Esophagus squamous epithelium (tissue), 5 donors: ENCODE measurements at regions not wholly inside any gene's neighbourhood (a gene's known extent, or its start where the extent isn't known, plus 50 kb on each side); places are given as distances from the start of the nearest gene placed in this dataset.
A peak's percentile ranks its signal among the peaks of the same experiment; 100 is the strongest.

ENCODE experiments used
- DNase-seq: peaks from one replicate; lab custom pipeline; 2025; lab: John Stamatoyannopoulos, UW
- H3K27ac ChIP-seq, 4 donors: fragments of 200-600 bp; sonication (generic); one replicate each; pipeline ENCODE4 v1.5.1; 2016 to 2019; ENCODE audit warnings: mild to moderate bottlenecking in 1 of 4
- H3K27me3 ChIP-seq, 4 donors: fragments of 200-600 bp; sonication (generic); 1 replicate in 3 of 4; 2 replicates in 1 of 4; pipeline versions ENCODE4 v1.5.1 to v1.6.0; 2017 to 2021; ENCODE audit warnings: antibody characterized with exemption in 1 of 4
- H3K36me3 ChIP-seq, 3 donors: fragments of 200-600 bp; sonication (generic); one replicate each; pipeline ENCODE4 v1.5.1; 2016 to 2019
- H3K4me1 ChIP-seq, 3 donors: fragments of 200-600 bp; sonication (generic); one replicate each; pipeline ENCODE4 v1.5.1; 2017 to 2019
- H3K4me3 ChIP-seq, 4 donors: fragments of 200-600 bp; sonication (generic); 1 replicate in 3 of 4; 2 replicates in 1 of 4; pipeline ENCODE4 v1.5.1; 2016 to 2019; ENCODE audit warnings: mild to moderate bottlenecking in 2 of 4, moderate library complexity in 1 of 4
- H3K9me3 ChIP-seq, 3 donors: fragments of 200-600 bp; sonication (generic); one replicate each; pipeline ENCODE4 v1.5.1; 2016 to 2019
- POLR2A ChIP-seq, 4 donors: fragments of 450-650 bp; IDR thresholded peaks; one replicate each; pipeline ENCODE4 v1.6.1; 2017; ENCODE audit warnings: antibody characterized with exemption in 4 of 4, mild to moderate bottlenecking in 4 of 4, moderate library complexity in 3 of 4
- WGBS, 2 donors: methylation state at CpG; one replicate each; pipeline ENCODE4 v1.1.5; 2018; 5-methylcytosine and 5-hydroxymethylcytosine counted together
- intact Hi-C: fragments of 100-400 bp; cut with DNase I; formaldehyde crosslinking; loops from one replicate; pipeline ENCODE4 v1.15.0; 2022
- TF ChIP-seq, protein P1 (sequence below), 6 experiments: fragments of 450-650 bp in 4 of 6; fragments of 200-600 bp in 2 of 6; sonication (generic) in 2 of 6; IDR thresholded peaks; one replicate each; pipeline ENCODE4 v1.5.1; 2016 to 2019; ENCODE audit warnings: antibody characterized with exemption in 6 of 6, mild to moderate bottlenecking in 4 of 6, moderate library complexity in 4 of 6
- donor health status: DM: yes; HTN: yes; CAD: no.

- H3K36me3 ChIP-seq, result no peaks in the 10 kb centered on the region
- no peak overlapping the region for H3K27ac ChIP-seq
- H3K9me3 ChIP-seq, result no peaks in the 10 kb centered on the region
- no peaks in the 10 kb centered on the region for H3K27me3 ChIP-seq
- WGBS, 2 donors, result 60 to 62% methylated on average over 4 of the region's 4 CpGs
- no peaks in the 10 kb centered on the region for H3K4me1 ChIP-seq
- DNase-seq, result no peak
- H3K4me3 ChIP-seq, result no peak overlapping the region
- TF ChIP-seq, protein P1, sequence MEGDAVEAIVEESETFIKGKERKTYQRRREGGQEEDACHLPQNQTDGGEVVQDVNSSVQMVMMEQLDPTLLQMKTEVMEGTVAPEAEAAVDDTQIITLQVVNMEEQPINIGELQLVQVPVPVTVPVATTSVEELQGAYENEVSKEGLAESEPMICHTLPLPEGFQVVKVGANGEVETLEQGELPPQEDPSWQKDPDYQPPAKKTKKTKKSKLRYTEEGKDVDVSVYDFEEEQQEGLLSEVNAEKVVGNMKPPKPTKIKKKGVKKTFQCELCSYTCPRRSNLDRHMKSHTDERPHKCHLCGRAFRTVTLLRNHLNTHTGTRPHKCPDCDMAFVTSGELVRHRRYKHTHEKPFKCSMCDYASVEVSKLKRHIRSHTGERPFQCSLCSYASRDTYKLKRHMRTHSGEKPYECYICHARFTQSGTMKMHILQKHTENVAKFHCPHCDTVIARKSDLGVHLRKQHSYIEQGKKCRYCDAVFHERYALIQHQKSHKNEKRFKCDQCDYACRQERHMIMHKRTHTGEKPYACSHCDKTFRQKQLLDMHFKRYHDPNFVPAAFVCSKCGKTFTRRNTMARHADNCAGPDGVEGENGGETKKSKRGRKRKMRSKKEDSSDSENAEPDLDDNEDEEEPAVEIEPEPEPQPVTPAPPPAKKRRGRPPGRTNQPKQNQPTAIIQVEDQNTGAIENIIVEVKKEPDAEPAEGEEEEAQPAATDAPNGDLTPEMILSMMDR (IDR thresholded peaks at IDR 0.05), result peak in 4 of 6 experiments; percentile 8 to 51 (median 26)
- no peak for TF ChIP-seq POLR2A (IDR thresholded peaks at IDR 0.05)
- intact Hi-C loops, result no loop called here
Measured at GRCh38 chr14:22131749-22132476, 457.1 kb downstream of the DAD1 start.

GRCh38 chr14:22124073-22124613 lies 450.5 kb upstream of the OR4E1 start:
- Histone ChIP-seq H3K27ac (no peak overlapping the region), H3K9me3 (no peaks in the 10 kb centered on the region), H3K27me3 (no peaks in the 10 kb centered on the region), H3K36me3 (no peaks in the 10 kb centered on the region), H3K4me3 (no peak overlapping the region), H3K4me1 (no peaks in the 10 kb centered on the region)
- 88 to 95% methylated on average over 8 of the region's 8 CpGs for WGBS, 2 donors
- DNase-seq, result no peak
- intact Hi-C loops, result no loop called here
- no peak for TF ChIP-seq POLR2A (IDR thresholded peaks at IDR 0.05)
- TF ChIP-seq, protein P1 (IDR thresholded peaks at IDR 0.05), result no peak

- Histone ChIP-seq H3K4me3 (no peak overlapping the region), H3K27me3 (no peaks in the 10 kb centered on the region), H3K9me3 (no peaks in the 10 kb centered on the region), H3K27ac (no peak overlapping the region), H3K4me1 (no peaks in the 10 kb centered on the region), H3K36me3 (no peaks in the 10 kb centered on the region)
- no peak for DNase-seq
- WGBS, 2 donors, result 49 to 57% methylated on average over 3 of the region's 3 CpGs
- intact Hi-C loops, result no loop called here
- TF ChIP-seq POLR2A (IDR thresholded peaks at IDR 0.05), result no peak
- TF ChIP-seq, protein P1 (IDR thresholded peaks at IDR 0.05), result no peak
Measured at GRCh38 chr14:22122829-22123560, 449.4 kb upstream of the OR4E1 start.

DNA sequence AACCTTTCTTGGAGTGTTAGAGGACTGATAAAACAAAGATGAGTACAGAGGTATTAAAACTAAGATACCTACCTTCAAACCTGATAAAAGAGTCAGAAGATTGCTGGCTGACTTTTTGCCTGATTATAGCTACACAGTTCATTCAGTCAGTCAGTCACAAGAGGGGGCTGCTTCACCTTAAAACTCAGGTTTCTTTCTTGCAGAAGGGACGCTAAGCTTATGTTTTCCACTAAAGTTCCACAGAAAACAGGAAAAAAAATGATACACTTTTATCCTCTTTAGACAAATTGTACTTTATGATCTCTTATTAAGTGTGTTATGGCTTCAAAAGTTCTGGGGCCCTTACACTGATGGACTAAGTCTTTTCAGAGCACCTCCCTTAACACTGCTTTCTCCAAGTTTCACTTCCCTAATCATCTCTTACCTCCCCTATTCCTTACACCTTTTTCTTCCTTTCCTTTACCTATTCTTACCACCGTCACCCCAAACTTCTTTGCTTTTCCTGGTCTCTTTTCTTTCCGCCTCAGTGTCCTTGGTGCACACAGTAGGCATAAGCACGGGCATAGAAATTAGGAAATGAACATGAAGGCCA lies 448.7 kb upstream of the OR4E1 start:
- TF ChIP-seq POLR2A (IDR thresholded peaks at IDR 0.05), result no peak
- TF ChIP-seq, protein P1 (IDR thresholded peaks at IDR 0.05), result no peak
- H3K9me3 ChIP-seq, result no peaks in the 10 kb centered on the region
- WGBS, 2 donors, result 72 to 74% methylated on average over 4 of the region's 4 CpGs
- no peaks in the 10 kb centered on the region for H3K36me3 ChIP-seq
- H3K27me3 ChIP-seq, result no peaks in the 10 kb centered on the region
- intact Hi-C loops, result no loop called here
- no peak overlapping the region for H3K27ac ChIP-seq
- H3K4me3 ChIP-seq, result no peak overlapping the region
- no peaks in the 10 kb centered on the region for H3K4me1 ChIP-seq
- no peak for DNase-seq
